ENCODE measurements at regions not wholly inside any gene's neighbourhood (a gene's known extent, or its start where the extent isn't known, plus 50 kb on each side); places are given as distances from the start of the nearest gene placed in this dataset.

DNA sequence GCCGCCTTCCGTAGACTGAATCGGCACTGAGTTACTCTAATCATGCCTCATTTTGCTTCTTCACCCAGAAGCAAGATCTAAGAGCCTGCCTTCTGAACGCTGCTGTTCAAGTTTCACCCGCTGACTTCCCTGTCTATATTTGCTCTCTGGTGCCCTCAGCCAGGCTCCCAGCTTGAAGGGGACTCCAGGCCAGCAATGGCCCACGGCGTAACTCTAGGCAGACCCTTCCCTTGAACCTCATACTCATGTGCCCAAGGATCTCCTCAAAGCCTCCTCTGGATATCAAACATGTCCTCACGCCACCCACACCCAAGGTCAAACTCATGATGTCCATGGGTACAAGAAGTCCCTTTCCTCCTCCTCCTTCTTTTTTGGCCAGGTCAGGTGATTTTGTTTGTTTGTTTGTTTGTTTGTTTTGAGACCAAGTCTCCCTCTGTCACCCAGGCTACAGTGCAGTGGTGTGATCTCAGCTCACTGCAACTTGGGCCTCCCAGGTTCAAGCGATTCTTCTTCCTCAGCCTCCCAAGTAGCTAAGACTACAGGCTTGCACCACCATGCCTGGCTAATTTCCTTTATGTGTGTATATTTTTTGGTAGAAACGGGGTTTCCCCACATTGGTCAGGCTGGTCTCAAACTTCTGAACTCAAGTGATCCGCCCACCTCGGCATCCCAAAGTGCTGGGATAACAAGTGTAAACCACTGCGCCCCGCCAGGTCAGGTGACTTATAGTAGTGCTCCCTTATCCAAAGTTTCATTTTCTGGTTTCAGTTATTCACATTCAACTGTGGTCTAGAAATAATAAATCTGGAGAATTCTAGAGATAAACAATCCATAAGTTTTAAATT lies 239.0 kb downstream of the SYK start:
- ChIA-PET POLR2A (no interaction called here), CTCF (interaction anchor here (0.8 kb wide), 1 partner anchor 688 kb away, joined by 3 read pairs; no protein-coding TSS in a partner anchor)

More for the DNA sequence above, 239.0 kb downstream of the SYK start:
- 98% methylated on average over 14 of the region's 14 CpGs for WGBS (ENCODE audit: low lambda C conversion rate)
- no peak for TF ChIP-seq GATA2 (CRISPR knock-in tag; IDR thresholded peaks at IDR 0.05)
- TF ChIP-seq MXI1 (IDR thresholded peaks at IDR 0.05; ENCODE audit: low read depth, low read length): no peak
- no peak for TF ChIP-seq POLR2AphosphoS5 (IDR thresholded peaks at IDR 0.05; ENCODE audit: low read depth, low read length)
- TF ChIP-seq ZBTB33 (IDR thresholded peaks at IDR 0.05; ENCODE audit: borderline replicate concordance, low read depth): no peak
- TF ChIP-seq PBX3 (IDR thresholded peaks at IDR 0.05): no peak
- TF ChIP-seq RXRA (IDR thresholded peaks at IDR 0.05; ENCODE audit: borderline replicate concordance, low read depth): no peak
- TF ChIP-seq CTCF (IDR thresholded peaks at IDR 0.05): no peak
- no peak for TF ChIP-seq NRF1 (IDR thresholded peaks at IDR 0.05; ENCODE audit: low read depth, low read length)
- TF ChIP-seq MEF2A (IDR thresholded peaks at IDR 0.05; ENCODE audit: borderline replicate concordance, low read depth): no peak
- no peak for TF ChIP-seq RFX5 (IDR thresholded peaks at IDR 0.05; ENCODE audit: low read length)
- no peak for TF ChIP-seq FOXM1 (IDR thresholded peaks at IDR 0.05; ENCODE audit: low read depth)
- TF ChIP-seq EZH2phosphoT487 (IDR thresholded peaks at IDR 0.05; ENCODE audit: borderline replicate concordance, low read depth): no peak
- no peak for TF ChIP-seq MAX (IDR thresholded peaks at IDR 0.05; ENCODE audit: low read depth)
- TF ChIP-seq SMC3 (IDR thresholded peaks at IDR 0.05; ENCODE audit: low read depth, low read length): no peak
- no peak for TF ChIP-seq GABPA (IDR thresholded peaks at IDR 0.05; ENCODE audit: low read depth)
- TF ChIP-seq EP300 (IDR thresholded peaks at IDR 0.05; ENCODE audit: borderline replicate concordance in 1 of 2, low read depth in 1 of 2, low read length in 1 of 2): no peak
- no peak for TF ChIP-seq NFIC (IDR thresholded peaks at IDR 0.05; ENCODE audit: borderline replicate concordance)
- no peak for TF ChIP-seq RAD21 (IDR thresholded peaks at IDR 0.05; ENCODE audit: low read length)
- no peak for TF ChIP-seq TAF1 (IDR thresholded peaks at IDR 0.05; ENCODE audit: borderline replicate concordance, low read depth, low read length)
- no peak for TF ChIP-seq CHD2 (IDR thresholded peaks at IDR 0.05; ENCODE audit: low read length, partially characterized antibody)
- no peak for DNase-seq
- H4K20me1 ChIP-seq (ENCODE audit: insufficient read depth): no peaks in the 10 kb centered on the region
- no peaks in the 10 kb centered on the region for H3F3A ChIP-seq (replicated peaks; ENCODE audit: insufficient read depth)
- no peaks in the 10 kb centered on the region for H3K36me3 ChIP-seq (replicated peaks in 1 of 2; ENCODE audit: control insufficient read depth in 1 of 2, insufficient read depth in 2 of 2, low read length in 1 of 2)
- no peak overlapping the region for H3K9ac ChIP-seq
- H3K4me1 ChIP-seq (ENCODE audit: control insufficient read depth in 1 of 2, insufficient read depth in 2 of 2, low read depth in 1 of 2, low read length in 1 of 2): peaks cover 14% of the 10 kb centered on the region in 2 experiments; a peak in 3 of 4 replicates
- H3K9me3 ChIP-seq: no peaks in the 10 kb centered on the region
- H3K79me2 ChIP-seq (ENCODE audit: insufficient read depth): no peaks in the 10 kb centered on the region
- H3K27me3 ChIP-seq (ENCODE audit: insufficient read depth): no peaks in the 10 kb centered on the region
- no peak overlapping the region for H2AFZ ChIP-seq (ENCODE audit: low read depth)
- H3K27ac ChIP-seq (ENCODE audit: low read depth in 2 of 2, low read length in 1 of 2): no peak overlapping the region
- H3K9me2 ChIP-seq: no peaks in the 10 kb centered on the region
- no peak overlapping the region for H3K4me3 ChIP-seq (ENCODE audit: low read depth in 2 of 2, low read length in 1 of 2)
- H3K4me2 ChIP-seq: no peak overlapping the region
